CD14-positive monocyte (primary cell): ENCODE measurements at regions not wholly inside any gene's neighbourhood (a gene's known extent, or its start where the extent isn't known, plus 50 kb on each side); places are given as distances from the start of the nearest gene placed in this dataset.

ENCODE experiments used
- DNase-seq, 3 donors: peaks; one replicate each; pipeline ENCODE4 v3.0.0-alpha.2; 2011 to 2022
- H2AFZ ChIP-seq: 2 replicates; pipeline ENCODE4 v1.6.0; 2012; ENCODE audit warnings: mild to moderate bottlenecking, low read depth, low read length, inconsistent platforms; ENCODE audit not compliant: insufficient read depth, poor library complexity, severe bottlenecking
- H3K27ac ChIP-seq, 2 donors: 1 replicate in 1 of 2; 2 replicates in 1 of 2; pipeline ENCODE4 v1.5.1; 2012 to 2013; ENCODE audit warnings: low read length in 2 of 2, control low read depth in 1 of 2, inconsistent platforms in 1 of 2, low read depth in 1 of 2, mild to moderate bottlenecking in 1 of 2
- H3K27me3 ChIP-seq, 2 donors: one replicate each; pipeline versions ENCODE4 v1.6.0 to v1.6.1; 2011 to 2013; ENCODE audit warnings: low read length in 2 of 2; ENCODE audit not compliant: control insufficient read depth in 2 of 2, insufficient read depth in 2 of 2
- H3K36me3 ChIP-seq, 2 donors: replicated peaks in 1 of 2; 1 replicate in 1 of 2; 2 replicates in 1 of 2; pipeline versions ENCODE4 v1.5.1 to v1.6.1; 2012 to 2013; ENCODE audit warnings: low read length in 2 of 2, control low read depth in 1 of 2, inconsistent platforms in 1 of 2, mild to moderate bottlenecking in 1 of 2; ENCODE audit not compliant: insufficient read depth in 2 of 2, control insufficient read depth in 1 of 2
- H3K4me1 ChIP-seq, 2 donors: 1 replicate in 1 of 2; 2 replicates in 1 of 2; pipeline versions ENCODE4 v1.5.1 to v1.6.1; 2012 to 2013; ENCODE audit warnings: low read length in 2 of 2, control low read depth in 1 of 2, inconsistent platforms in 1 of 2, mild to moderate bottlenecking in 1 of 2, moderate library complexity in 1 of 2; ENCODE audit not compliant: insufficient read depth in 2 of 2, control insufficient read depth in 1 of 2
- H3K4me2 ChIP-seq: replicated peaks from 2 replicates; pipeline ENCODE3; 2012; ENCODE audit warnings: low read length, moderate library complexity, mild to moderate bottlenecking; ENCODE audit not compliant: poor library complexity, severe bottlenecking; ENCODE audit errors: extremely low read depth
- H3K4me3 ChIP-seq, 3 experiments: fragments of 200-600 bp in 1 of 3; sonication (generic) in 1 of 3; replicated peaks in 1 of 3; 1 replicate in 2 of 3; 2 replicates in 1 of 3; pipeline ENCODE4 v1.5.1; 2011 to 2013; ENCODE audit warnings: low read length in 3 of 3, mild to moderate bottlenecking in 3 of 3, control low read depth in 2 of 3, low read depth in 2 of 3, inconsistent platforms in 1 of 3, moderate library complexity in 1 of 3
- H3K79me2 ChIP-seq: 2 replicates; pipeline ENCODE4 v1.6.0; 2012; ENCODE audit warnings: mild to moderate bottlenecking, control low read depth, inconsistent platforms, low read length, moderate library complexity; ENCODE audit not compliant: insufficient read depth
- H3K9ac ChIP-seq: 2 replicates; pipeline ENCODE4 v1.6.0; 2017; ENCODE audit warnings: low read length, mild to moderate bottlenecking; ENCODE audit not compliant: insufficient read depth, poor library complexity, severe bottlenecking
- H3K9me3 ChIP-seq, 2 donors: replicated peaks in 1 of 2; 1 replicate in 1 of 2; 2 replicates in 1 of 2; pipeline versions ENCODE4 v1.5.1 to v1.6.1; 2012 to 2013; ENCODE audit warnings: low read length in 2 of 2, control low read depth in 1 of 2; ENCODE audit not compliant: control insufficient read depth in 1 of 2, insufficient read depth in 1 of 2
- H4K20me1 ChIP-seq: 2 replicates; pipeline ENCODE4 v1.6.0; 2012; ENCODE audit warnings: mild to moderate bottlenecking, low read length, control low read depth, moderate library complexity; ENCODE audit not compliant: insufficient read depth
- H3K27ac Mint-ChIP-seq, 7 donors: one replicate each; pipeline ENCODE4 v1.8.0; 2020; ENCODE audit warnings: mild to moderate bottlenecking in 7 of 7, mixed read lengths in 7 of 7, moderate library complexity in 6 of 7, inconsistent platforms in 2 of 7
- H3K27me3 Mint-ChIP-seq, 3 donors: one replicate each; pipeline ENCODE4 v1.8.0; 2021 to 2022; ENCODE audit warnings: low read depth in 3 of 3, mild to moderate bottlenecking in 3 of 3, mixed read lengths in 3 of 3, moderate library complexity in 3 of 3, inconsistent platforms in 1 of 3
- H3K36me3 Mint-ChIP-seq, 2 donors: one replicate each; pipeline ENCODE4 v1.8.0; 2020; ENCODE audit warnings: mixed read lengths in 2 of 2, inconsistent platforms in 1 of 2, mild to moderate bottlenecking in 1 of 2
- H3K4me1 Mint-ChIP-seq: one replicate; pipeline ENCODE4 v1.8.0; 2020; ENCODE audit warnings: mild to moderate bottlenecking, mixed read lengths
- H3K4me3 Mint-ChIP-seq, 2 donors: one replicate each; pipeline ENCODE4 v1.8.0; 2020; ENCODE audit warnings: mild to moderate bottlenecking in 2 of 2, mixed read lengths in 2 of 2, moderate library complexity in 1 of 2
- H3K9me3 Mint-ChIP-seq, 7 donors: one replicate each; pipeline ENCODE4 v1.8.0; 2020 to 2022; ENCODE audit warnings: mixed read lengths in 7 of 7, mild to moderate bottlenecking in 6 of 7, moderate library complexity in 6 of 7, inconsistent platforms in 2 of 7
- CTCF ChIP-seq: fragments of 200-600 bp; IDR thresholded peaks from one replicate; pipeline ENCODE4 v1.8.0; 2022; ENCODE audit warnings: antibody characterized with exemption, mild to moderate bottlenecking
- intact Hi-C, 2 donors: fragments of 100-400 bp; cut with micrococcal nuclease; formaldehyde crosslinking; loops; one replicate each; pipeline versions ENCODE4 v1.15.0 to v1.15.1; 2023

- no peaks in the 10 kb centered on the region for H3K27me3 ChIP-seq
- no peak overlapping the region for H3K9ac ChIP-seq
- H3K36me3 Mint-ChIP-seq = no peaks in the 10 kb centered on the region
- no peaks in the 10 kb centered on the region for H3K79me2 ChIP-seq
- intact Hi-C loops = no loop called here
- H3K4me3 Mint-ChIP-seq = no peak overlapping the region
- TF ChIP-seq CTCF = no peak
- no peak overlapping the region for H3K27ac ChIP-seq
- no peaks in the 10 kb centered on the region for H3K4me1 ChIP-seq
- H3K4me3 ChIP-seq = no peak overlapping the region
- no peak overlapping the region for H2AFZ ChIP-seq
- no peaks in the 10 kb centered on the region for H3K36me3 ChIP-seq
- H3K27me3 Mint-ChIP-seq = peaks cover 1 to 3% (median 3%) of the 10 kb centered on the region in 3 donors
- no peak for DNase-seq
- no peak overlapping the region for H3K27ac Mint-ChIP-seq
- peaks cover 0 to 4% (median 0%) of the 10 kb centered on the region in 7 donors for H3K9me3 Mint-ChIP-seq
- H4K20me1 ChIP-seq = no peaks in the 10 kb centered on the region
- H3K4me1 Mint-ChIP-seq = no peaks in the 10 kb centered on the region
- H3K9me3 ChIP-seq = no peaks in the 10 kb centered on the region
- no peak overlapping the region for H3K4me2 ChIP-seq
These were observed 62.1 kb upstream of the PLEKHG7 start for GRCh38 chr12:92640691-92641090.

GRCh38 chr12:92639017-92639416 lies 63.8 kb upstream of the PLEKHG7 start:
- Mint-ChIP-seq H3K4me1 (no peaks in the 10 kb centered on the region), H3K4me3 (no peak overlapping the region), H3K27me3 (peaks cover 1 to 4% (median 3%) of the 10 kb centered on the region in 3 donors), H3K36me3 (no peaks in the 10 kb centered on the region), H3K27ac (no peak overlapping the region), H3K9me3 (peaks cover 0 to 4% (median 0%) of the 10 kb centered on the region in 7 donors)
- Histone ChIP-seq H3K79me2 (no peaks in the 10 kb centered on the region), H3K4me2 (no peak overlapping the region), H3K9ac (no peak overlapping the region), H4K20me1 (no peaks in the 10 kb centered on the region), H3K9me3 (no peaks in the 10 kb centered on the region), H2AFZ (no peak overlapping the region), H3K4me3 (no peak overlapping the region), H3K36me3 (no peaks in the 10 kb centered on the region), H3K27ac (no peak overlapping the region), H3K4me1 (no peaks in the 10 kb centered on the region), H3K27me3 (no peaks in the 10 kb centered on the region)
- intact Hi-C loops = no loop called here
- no peak for TF ChIP-seq CTCF
- DNase-seq = no peak
